ENCODE measurements at regions not wholly inside any gene's neighbourhood (a gene's known extent, or its start where the extent isn't known, plus 50 kb on each side); places are given as distances from the start of the nearest gene placed in this dataset.

GRCh38 chr4:114539985-114540384 is 58.6 kb upstream of the UGT8 start:
- intact Hi-C loops (cut with DNase I, micrococcal nuclease): no loop called here
- Histone ChIP-seq H3K4me1 (ENCODE audit: insufficient read depth, low read length) (no peaks in the 10 kb centered on the region), H3K27me3 (ENCODE audit: control insufficient read depth in 1 of 2, insufficient read depth in 2 of 2, low read length in 2 of 2) (no peaks in the 10 kb centered on the region), H3K4me3 (ENCODE audit: low read length) (no peak overlapping the region), H3K27ac (ENCODE audit: low read depth in 1 of 2, low read length in 2 of 2) (no peak overlapping the region), H3K9me3 (ENCODE audit: control insufficient read depth in 1 of 2, insufficient read depth in 1 of 2, low read length in 2 of 2) (no peaks in the 10 kb centered on the region), H3K36me3 (ENCODE audit: insufficient read depth, low read length) (no peaks in the 10 kb centered on the region)
- Mint-ChIP-seq H3K36me3 (ENCODE audit: low read depth) (no peaks in the 10 kb centered on the region), H3K4me3 (no peak overlapping the region), H3K4me1 (ENCODE audit: low read depth) (no peaks in the 10 kb centered on the region), H3K27me3 (no peaks in the 10 kb centered on the region), H3K9me3 (no peaks in the 10 kb centered on the region), H3K27ac (no peak overlapping the region)
- no peak for TF ChIP-seq CTCF (IDR thresholded peaks at IDR 0.05)
- CTCF ChIA-PET: no interaction called here
- no peak for ATAC-seq (ENCODE audit: poor library complexity)
- POLR2A ChIA-PET: no interaction called here
- DNase-seq: no peak

- Histone ChIP-seq H3K36me3 (ENCODE audit: insufficient read depth, low read length) (no peaks in the 10 kb centered on the region), H3K4me3 (ENCODE audit: low read length) (no peak overlapping the region), H3K27ac (ENCODE audit: low read depth in 1 of 2, low read length in 2 of 2) (no peak overlapping the region), H3K4me1 (ENCODE audit: insufficient read depth, low read length) (no peaks in the 10 kb centered on the region), H3K27me3 (ENCODE audit: control insufficient read depth in 1 of 2, insufficient read depth in 2 of 2, low read length in 2 of 2) (no peaks in the 10 kb centered on the region), H3K9me3 (ENCODE audit: control insufficient read depth in 1 of 2, insufficient read depth in 1 of 2, low read length in 2 of 2) (peaks cover 0 to 5% of the 10 kb centered on the region in 2 experiments)
- Mint-ChIP-seq H3K27ac (no peak overlapping the region), H3K4me3 (no peak overlapping the region), H3K9me3 (peaks cover 2% of the 10 kb centered on the region), H3K36me3 (ENCODE audit: low read depth) (no peaks in the 10 kb centered on the region), H3K27me3 (no peaks in the 10 kb centered on the region), H3K4me1 (ENCODE audit: low read depth) (no peaks in the 10 kb centered on the region)
- DNase-seq (no peak), ATAC-seq (ENCODE audit: poor library complexity) (no peak)
- no peak for TF ChIP-seq CTCF (IDR thresholded peaks at IDR 0.05)
- intact Hi-C loops (cut with DNase I, micrococcal nuclease): no loop called here
- CTCF ChIA-PET: no interaction called here
- POLR2A ChIA-PET: no interaction called here
Observed at GRCh38 chr4:114547340-114548134, 51.1 kb upstream of the UGT8 start.
